ENCODE measurements at regions not wholly inside any gene's neighbourhood (a gene's known extent, or its start where the extent isn't known, plus 50 kb on each side); places are given as distances from the start of the nearest gene placed in this dataset.
"Not testable (repeated sequence)": the region's sequence is repeated elsewhere in the genome, so short reads cannot be mapped to it uniquely, and the experiment has no call there.

GRCh38 chr1:181926697-181927096 is 134.8 kb downstream of the ZNF648 start:
- no peak for DNase-seq (ENCODE audit: insufficient read length, low spot score)
- FAIRE-seq: no peak
- TF ChIP-seq POLR2A (IDR thresholded peaks at IDR 0.05; ENCODE audit: low read depth, low read length): no peak

GRCh38 chr1:181924034-181924433 is 137.5 kb downstream of the ZNF648 start:
- DNase-seq (ENCODE audit: insufficient read length, low spot score); FAIRE-seq: not testable (repeated sequence)

DNA sequence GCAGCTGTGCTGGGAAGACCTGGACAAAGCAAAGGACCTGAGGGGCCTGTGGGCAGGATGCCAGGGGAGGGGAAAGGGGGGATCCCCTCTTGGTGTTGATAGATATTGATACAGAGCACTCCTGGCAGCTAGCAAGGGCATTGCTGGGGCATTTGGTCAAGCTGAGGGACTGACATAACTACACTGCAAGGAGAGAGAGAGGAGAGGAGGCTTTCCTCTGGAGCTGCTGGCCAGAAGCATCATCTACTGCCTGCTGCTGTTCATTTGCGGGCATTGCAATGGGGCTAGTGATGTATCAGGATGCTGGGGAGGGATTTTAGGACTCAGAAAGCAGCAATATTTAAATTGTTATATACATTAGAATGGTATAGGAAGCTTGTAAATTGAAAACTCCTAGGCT is 142.0 kb downstream of the ZNF648 start:
- FAIRE-seq: no peak
- TF ChIP-seq POLR2A (IDR thresholded peaks at IDR 0.05; ENCODE audit: low read depth, low read length): no peak
- no peak for DNase-seq (ENCODE audit: insufficient read length, low spot score)

- TF ChIP-seq POLR2A (IDR thresholded peaks at IDR 0.05; ENCODE audit: low read depth, low read length): no peak
- DNase-seq (ENCODE audit: insufficient read length, low spot score) (no peak), FAIRE-seq (no peak)
These were observed 142.5 kb downstream of the ZNF648 start for GRCh38 chr1:181918880-181919525.

GRCh38 chr1:181911715-181912114 is 149.8 kb downstream of the ZNF648 start:
- FAIRE-seq: no peak
- no peak for TF ChIP-seq POLR2A (IDR thresholded peaks at IDR 0.05; ENCODE audit: low read depth, low read length)
- DNase-seq (ENCODE audit: insufficient read length, low spot score): no peak

DNA sequence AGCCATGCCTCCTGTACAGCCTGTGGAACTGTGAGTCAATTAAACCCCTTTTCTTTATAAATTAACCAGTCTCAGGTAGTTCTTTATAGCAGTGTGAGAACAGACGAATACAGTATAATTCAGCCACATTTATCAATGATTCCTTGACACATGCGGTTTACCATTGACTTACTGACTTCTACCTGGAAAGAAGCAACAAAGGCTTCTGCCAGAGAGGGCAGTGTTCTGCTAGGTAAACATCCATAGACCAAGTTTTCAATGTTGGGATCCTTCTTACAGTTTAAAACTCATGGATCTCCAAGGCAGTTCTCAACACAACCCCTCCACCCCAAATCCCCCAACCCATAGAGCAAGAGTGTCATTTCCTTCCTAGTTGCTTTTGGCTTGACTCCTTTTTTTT is 150.6 kb downstream of the ZNF648 start:
- no peak for TF ChIP-seq POLR2A (IDR thresholded peaks at IDR 0.05; ENCODE audit: low read depth, low read length)
- FAIRE-seq: no peak
- DNase-seq (ENCODE audit: insufficient read length, low spot score): no peak

GRCh38 chr1:181909010-181909409 is 152.5 kb downstream of the ZNF648 start:
- FAIRE-seq: no peak

GRCh38 chr1:181906631-181907030 is 154.9 kb downstream of the ZNF648 start:
- no peak for DNase-seq (ENCODE audit: insufficient read length, low spot score)
- FAIRE-seq: no peak
- TF ChIP-seq POLR2A (IDR thresholded peaks at IDR 0.05; ENCODE audit: low read depth, low read length): no peak

More at GRCh38 chr1:181909010-181909409, 152.5 kb downstream of the ZNF648 start:
- no peak for DNase-seq (ENCODE audit: insufficient read length, low spot score)
- TF ChIP-seq POLR2A (IDR thresholded peaks at IDR 0.05; ENCODE audit: low read depth, low read length): no peak

GRCh38 chr1:181905944-181906597 is 155.4 kb downstream of the ZNF648 start:
- TF ChIP-seq POLR2A (IDR thresholded peaks at IDR 0.05; ENCODE audit: low read depth, low read length): no peak
- DNase-seq (ENCODE audit: insufficient read length, low spot score) (no peak), FAIRE-seq (no peak)

DNA sequence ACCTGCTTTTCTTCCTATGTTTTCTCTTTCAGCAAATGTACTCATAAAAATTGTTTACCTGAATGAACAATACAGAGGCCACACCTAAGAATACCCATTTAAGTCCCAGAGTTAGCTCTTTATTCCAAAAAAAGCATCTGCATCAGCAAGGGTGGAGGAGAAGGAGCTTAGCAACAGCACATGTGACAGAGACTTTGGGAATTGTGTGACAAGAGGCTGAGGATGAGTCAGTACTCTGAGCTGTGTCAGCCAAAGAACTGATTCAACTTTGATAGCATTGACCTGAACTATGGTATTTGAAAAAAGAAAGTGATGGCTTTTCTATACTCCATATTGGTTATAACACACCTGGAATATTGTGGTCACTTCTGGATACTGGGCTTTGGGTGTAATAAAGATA is 162.7 kb downstream of the ZNF648 start:
- no peak for DNase-seq (ENCODE audit: insufficient read length, low spot score)
- no peak for FAIRE-seq
- no peak for TF ChIP-seq POLR2A (IDR thresholded peaks at IDR 0.05; ENCODE audit: low read depth, low read length)

- no peak for TF ChIP-seq POLR2A (IDR thresholded peaks at IDR 0.05; ENCODE audit: low read depth, low read length)
- DNase-seq (ENCODE audit: insufficient read length, low spot score) (no peak), FAIRE-seq (no peak)
These were observed 164.7 kb downstream of the ZNF648 start for GRCh38 chr1:181896824-181897223.

DNA sequence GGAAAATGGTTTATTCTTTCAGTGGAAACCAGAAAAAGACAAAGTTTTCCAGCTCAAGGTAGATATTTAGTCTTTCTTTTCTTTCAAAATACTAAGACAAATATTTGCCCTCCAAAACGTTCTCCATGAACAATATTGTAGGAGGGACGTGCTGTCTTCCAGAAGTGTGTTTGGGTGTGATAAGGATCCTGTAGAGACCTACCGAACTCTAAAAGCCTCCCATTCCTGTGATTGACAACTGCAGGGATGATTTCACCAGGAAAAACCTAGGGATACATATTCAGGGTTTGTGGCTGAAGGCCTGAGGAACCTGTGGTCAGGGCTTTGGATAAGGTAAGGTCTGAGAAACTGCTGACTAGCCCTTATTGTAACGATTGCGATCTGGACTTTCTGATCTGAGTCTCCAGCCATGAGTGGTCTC is 167.1 kb downstream of the ZNF648 start:
- no peak for FAIRE-seq
- no peak for TF ChIP-seq POLR2A (IDR thresholded peaks at IDR 0.05; ENCODE audit: low read depth, low read length)
- DNase-seq (ENCODE audit: insufficient read length, low spot score): no peak

DNA sequence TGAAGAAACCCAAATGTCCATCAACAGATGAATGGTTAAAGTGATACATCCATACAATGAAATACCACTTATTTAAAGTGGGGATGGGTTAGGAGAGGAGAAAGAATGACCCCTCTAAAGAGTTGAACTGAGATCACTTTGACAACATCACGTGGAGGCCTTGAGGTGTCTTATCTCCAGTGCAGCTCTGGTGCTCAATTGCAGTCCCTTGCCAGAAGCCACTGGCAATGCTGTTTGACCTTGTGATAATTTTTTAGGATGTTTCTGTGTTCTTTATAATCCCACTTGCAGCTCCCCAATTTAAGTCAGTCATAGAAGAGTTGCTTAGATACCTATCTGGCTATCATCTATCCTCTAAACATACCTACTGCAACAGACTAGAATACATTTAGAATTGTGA is 167.6 kb downstream of the ZNF648 start:
- DNase-seq (ENCODE audit: insufficient read length, low spot score): no peak
- FAIRE-seq: no peak
- TF ChIP-seq POLR2A (IDR thresholded peaks at IDR 0.05; ENCODE audit: low read depth, low read length): no peak

DNA sequence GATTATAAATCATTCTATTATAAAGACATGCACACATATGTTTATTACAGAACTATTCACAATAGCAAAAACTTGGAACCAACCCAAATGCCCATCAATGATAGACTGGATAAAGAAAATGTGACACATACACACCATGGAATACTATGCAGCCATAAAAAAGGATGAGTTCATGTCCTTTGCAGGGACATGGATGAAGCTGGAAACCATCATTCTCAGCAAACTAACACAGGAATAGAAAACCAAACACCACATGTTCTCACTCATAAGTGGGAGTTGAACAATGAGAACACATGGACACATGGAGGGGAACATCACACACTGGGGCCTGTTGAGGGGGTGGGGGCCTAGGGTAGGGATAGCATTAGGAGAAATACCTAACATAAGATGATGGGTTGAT is 168.4 kb downstream of the ZNF648 start:
- not testable (repeated sequence) for FAIRE-seq

DNA sequence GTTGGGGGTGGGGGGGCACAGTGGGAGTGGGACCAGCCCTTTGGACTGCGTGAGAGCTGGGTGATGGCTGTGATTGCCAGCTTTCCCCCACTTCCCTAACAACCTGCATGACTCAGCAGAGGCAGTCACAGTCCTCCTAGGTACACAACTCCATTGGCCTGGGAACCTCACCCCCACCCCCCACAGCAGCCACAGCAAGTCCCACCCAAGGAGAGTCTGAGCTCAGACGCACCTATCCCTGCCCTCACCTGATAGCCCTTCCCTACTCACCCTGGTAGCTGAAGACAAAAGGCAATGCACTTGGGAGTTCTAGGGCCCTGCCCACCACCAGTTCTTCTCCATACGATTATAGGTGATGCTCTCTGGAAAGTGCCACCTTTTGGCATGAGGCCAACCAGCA is 188.9 kb downstream of the ZNF648 start:
- DNase-seq (ENCODE audit: insufficient read length, low spot score): no peak
- FAIRE-seq: no peak
- TF ChIP-seq POLR2A (IDR thresholded peaks at IDR 0.05; ENCODE audit: low read depth, low read length): no peak

More for the DNA sequence above, 168.4 kb downstream of the ZNF648 start:
- DNase-seq (ENCODE audit: insufficient read length, low spot score): not testable (repeated sequence)

All from H54 (cell line).